Progenitor cell of endocrine pancreas (in vitro differentiated cells): ENCODE measurements at regions not wholly inside any gene's neighbourhood (a gene's known extent, or its start where the extent isn't known, plus 50 kb on each side); places are given as distances from the start of the nearest gene placed in this dataset.

Experiments
- DNase-seq: peaks from one replicate; pipeline ENCODE4 v3.0.0; 2021; ENCODE audit warnings: low spot score; ENCODE audit not compliant: unreplicated experiment
- H3K27ac Mint-ChIP-seq: 2 replicates; pipeline ENCODE4 v1.8.0; 2021; ENCODE audit warnings: mild to moderate bottlenecking, moderate library complexity, mixed read lengths
- H3K27me3 Mint-ChIP-seq: 2 replicates; pipeline ENCODE4 v1.8.0; 2021; ENCODE audit warnings: mixed read lengths
- H3K36me3 Mint-ChIP-seq: 2 replicates; pipeline ENCODE4 v1.8.0; 2022; ENCODE audit warnings: mixed read lengths; ENCODE audit not compliant: insufficient read depth
- H3K4me1 Mint-ChIP-seq: 2 replicates; pipeline ENCODE4 v1.8.0; 2021; ENCODE audit warnings: low read depth, mixed read lengths
- H3K4me3 Mint-ChIP-seq: 2 replicates; pipeline ENCODE4 v1.8.0; 2021; ENCODE audit warnings: low read depth, mild to moderate bottlenecking, moderate library complexity, mixed read lengths
- H3K9me3 Mint-ChIP-seq: 2 replicates; pipeline ENCODE4 v1.8.0; 2021; ENCODE audit warnings: low read depth, mixed read lengths
- CTCF ChIP-seq: fragments of 200-600 bp; sonication (generic); IDR thresholded peaks from one replicate; pipeline ENCODE4 v1.5.0; 2021; ENCODE audit warnings: antibody characterized with exemption, mild to moderate bottlenecking; ENCODE audit not compliant: unreplicated experiment

DNA sequence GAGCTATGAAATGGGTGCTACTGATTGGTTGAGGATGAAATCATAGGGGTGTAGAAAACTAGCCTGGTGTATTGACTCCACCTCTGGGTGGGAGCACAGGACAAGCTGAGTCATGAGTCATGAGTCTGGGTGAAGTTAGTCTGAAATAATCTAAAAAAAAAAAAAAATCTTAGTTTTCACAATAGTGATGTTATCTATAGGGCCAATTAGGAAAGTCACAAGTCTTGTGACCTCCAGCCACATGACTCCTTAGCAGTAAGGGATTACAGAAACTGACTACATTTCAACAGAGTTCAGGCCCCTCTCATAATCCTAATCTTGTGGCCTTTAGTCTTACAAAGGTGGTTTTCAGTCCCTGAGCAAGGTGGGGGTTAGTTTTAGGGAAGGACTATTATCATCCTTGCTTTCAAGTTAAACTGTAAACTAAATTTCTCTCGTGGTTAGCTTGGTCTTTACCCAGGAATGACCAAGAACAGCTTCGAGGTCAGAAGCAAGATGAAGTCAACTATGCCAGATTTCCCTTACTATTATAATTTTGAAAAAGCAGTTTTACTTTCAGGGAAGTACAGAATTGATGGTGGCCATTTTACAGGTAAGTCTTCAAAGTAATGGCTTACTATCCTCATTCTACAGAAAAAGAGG is 338.0 kb upstream of the GYPC start:
- Mint-ChIP-seq H3K36me3 (no peaks in the 10 kb centered on the region), H3K27me3 (peaks cover 37% of the 10 kb centered on the region), H3K9me3 (no peaks in the 10 kb centered on the region), H3K27ac (no peak overlapping the region), H3K4me1 (peaks cover 2% of the 10 kb centered on the region), H3K4me3 (no peak overlapping the region)
- no peak for DNase-seq
- no peak for TF ChIP-seq CTCF

DNA sequence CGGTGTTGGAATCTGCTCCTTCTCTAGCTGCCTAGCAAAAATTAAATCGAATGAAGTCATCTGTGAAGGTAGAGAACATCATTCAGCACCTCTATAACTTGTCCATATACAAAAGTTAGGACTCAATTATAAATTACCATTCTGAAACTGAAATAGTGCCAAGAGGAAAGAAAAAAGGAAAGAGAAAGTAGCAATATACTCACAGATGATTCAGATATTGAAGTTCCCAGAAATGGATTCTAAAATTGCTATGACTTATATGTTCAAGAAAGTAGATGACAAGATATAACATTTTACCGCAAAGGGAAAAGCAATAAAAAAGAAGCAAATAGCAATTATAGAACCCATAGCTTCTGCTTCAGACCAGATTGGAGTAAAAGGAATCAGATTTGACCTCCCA is 333.6 kb upstream of the GYPC start:
- DNase-seq = no peak
- no peaks in the 10 kb centered on the region for H3K36me3 Mint-ChIP-seq
- no peak overlapping the region for H3K4me3 Mint-ChIP-seq
- no peaks in the 10 kb centered on the region for H3K4me1 Mint-ChIP-seq
- peaks cover 36% of the 10 kb centered on the region for H3K27me3 Mint-ChIP-seq
- H3K9me3 Mint-ChIP-seq = no peaks in the 10 kb centered on the region
- TF ChIP-seq CTCF = no peak
- H3K27ac Mint-ChIP-seq = no peak overlapping the region

DNA sequence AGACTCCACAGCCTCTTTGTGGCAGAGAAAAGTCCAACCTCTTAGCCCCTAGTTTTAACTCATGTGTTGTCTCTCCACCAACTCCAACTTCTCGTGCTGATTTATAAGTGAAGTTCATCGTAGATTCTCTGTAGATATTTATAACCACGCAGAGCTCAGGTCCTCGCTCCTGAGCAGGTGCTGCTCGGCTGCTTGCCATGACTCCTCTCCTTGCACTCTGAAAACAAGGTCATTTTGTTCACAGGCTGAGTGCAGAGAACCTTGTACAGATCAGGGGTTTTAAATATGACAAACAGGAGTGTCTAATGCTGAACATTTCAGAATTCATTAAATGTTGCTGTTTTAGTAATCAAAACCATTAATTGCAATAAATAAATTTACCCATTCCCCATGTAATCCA is 330.8 kb upstream of the GYPC start:
- Mint-ChIP-seq H3K36me3 (no peaks in the 10 kb centered on the region), H3K4me1 (peaks cover 2% of the 10 kb centered on the region), H3K9me3 (no peaks in the 10 kb centered on the region), H3K27me3 (peaks cover 28% of the 10 kb centered on the region), H3K27ac (no peak overlapping the region), H3K4me3 (no peak overlapping the region)
- TF ChIP-seq CTCF = no peak
- DNase-seq = no peak

DNA sequence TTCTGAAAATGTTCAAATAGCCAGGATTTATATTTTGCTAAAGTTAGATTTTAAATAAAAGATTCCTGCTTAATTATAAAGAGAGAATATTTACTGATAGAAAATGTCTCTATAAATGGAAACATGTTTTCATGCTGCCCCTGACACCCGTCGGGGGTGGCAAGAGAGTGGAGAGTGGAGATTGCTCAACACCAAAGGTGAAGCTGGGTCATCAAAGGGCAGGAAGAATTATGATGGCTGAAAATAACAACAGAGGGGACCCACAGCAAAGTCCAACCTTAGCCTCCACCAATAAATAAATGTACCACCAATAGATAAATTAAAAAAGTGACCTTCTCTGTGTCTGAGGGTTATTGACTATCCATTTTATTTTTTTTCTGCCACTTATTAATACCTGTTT is 326.8 kb upstream of the GYPC start:
- no peak for TF ChIP-seq CTCF
- Mint-ChIP-seq H3K36me3 (peaks cover 2% of the 10 kb centered on the region), H3K4me1 (peaks cover 2% of the 10 kb centered on the region), H3K4me3 (no peak overlapping the region), H3K27ac (no peak overlapping the region), H3K9me3 (peaks cover 32% of the 10 kb centered on the region), H3K27me3 (peaks cover 14% of the 10 kb centered on the region)
- DNase-seq = no peak

DNA sequence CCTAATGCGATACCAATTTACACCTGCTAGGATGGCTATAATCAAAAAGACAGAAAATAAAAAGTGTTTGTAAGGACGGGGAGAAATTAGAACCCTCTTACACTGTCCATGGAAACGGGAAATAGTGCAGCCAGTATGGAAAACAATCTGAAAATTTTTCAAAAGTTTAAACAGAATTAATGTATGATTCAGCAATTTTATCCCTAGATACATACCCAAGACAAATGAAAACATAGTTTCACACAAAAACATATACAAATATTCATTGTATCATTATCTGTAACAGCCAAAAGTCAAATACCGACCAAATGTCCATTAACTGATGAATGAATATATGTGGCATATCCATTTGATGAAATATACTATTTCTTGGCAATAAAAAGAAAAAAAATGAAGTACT is 313.5 kb upstream of the GYPC start:
- H3K27ac Mint-ChIP-seq = no peak overlapping the region
- H3K4me1 Mint-ChIP-seq = peaks cover 4% of the 10 kb centered on the region
- no peak for TF ChIP-seq CTCF
- peaks cover 14% of the 10 kb centered on the region for H3K9me3 Mint-ChIP-seq
- H3K4me3 Mint-ChIP-seq = no peak overlapping the region
- H3K27me3 Mint-ChIP-seq = no peaks in the 10 kb centered on the region
- no peak for DNase-seq
- peaks cover 2% of the 10 kb centered on the region for H3K36me3 Mint-ChIP-seq
